ENCODE measurements at regions not wholly inside any gene's neighbourhood (a gene's known extent, or its start where the extent isn't known, plus 50 kb on each side); places are given as distances from the start of the nearest gene placed in this dataset.

DNA sequence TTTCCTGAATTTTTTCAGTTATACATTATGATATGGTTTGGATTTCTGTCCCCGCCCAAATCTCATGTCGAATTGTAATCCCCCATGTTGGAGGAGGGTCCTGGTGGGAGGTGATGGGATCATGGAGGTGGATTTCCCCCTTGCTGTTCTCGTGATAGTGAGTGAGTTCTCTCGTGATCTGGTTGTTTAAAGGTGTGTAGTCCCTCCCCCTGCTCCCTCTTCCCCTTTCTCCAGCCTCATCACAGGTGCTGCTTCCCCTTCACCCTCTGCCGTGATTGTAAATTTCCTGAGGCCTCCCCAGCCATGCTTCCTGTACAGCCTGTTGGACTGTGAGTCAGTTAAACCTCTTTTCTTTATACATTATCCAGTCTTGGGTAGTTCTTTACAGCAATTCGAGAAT lies 93.2 kb upstream of the HNRNPU start:
- DNase-seq: no peak
- no peaks in the 10 kb centered on the region for H3K36me3 ChIP-seq
- no peaks in the 10 kb centered on the region for H3K27me3 ChIP-seq
- no peak overlapping the region for H3K4me3 ChIP-seq
- no peaks in the 10 kb centered on the region for H3K4me1 ChIP-seq
- H3K27ac ChIP-seq: no peak overlapping the region
- intact Hi-C loops (cut with DNase I; ENCODE audit: low total_unique reads): no loop called here
- H3K9me3 ChIP-seq: no peaks in the 10 kb centered on the region
- TF ChIP-seq, protein P1, sequence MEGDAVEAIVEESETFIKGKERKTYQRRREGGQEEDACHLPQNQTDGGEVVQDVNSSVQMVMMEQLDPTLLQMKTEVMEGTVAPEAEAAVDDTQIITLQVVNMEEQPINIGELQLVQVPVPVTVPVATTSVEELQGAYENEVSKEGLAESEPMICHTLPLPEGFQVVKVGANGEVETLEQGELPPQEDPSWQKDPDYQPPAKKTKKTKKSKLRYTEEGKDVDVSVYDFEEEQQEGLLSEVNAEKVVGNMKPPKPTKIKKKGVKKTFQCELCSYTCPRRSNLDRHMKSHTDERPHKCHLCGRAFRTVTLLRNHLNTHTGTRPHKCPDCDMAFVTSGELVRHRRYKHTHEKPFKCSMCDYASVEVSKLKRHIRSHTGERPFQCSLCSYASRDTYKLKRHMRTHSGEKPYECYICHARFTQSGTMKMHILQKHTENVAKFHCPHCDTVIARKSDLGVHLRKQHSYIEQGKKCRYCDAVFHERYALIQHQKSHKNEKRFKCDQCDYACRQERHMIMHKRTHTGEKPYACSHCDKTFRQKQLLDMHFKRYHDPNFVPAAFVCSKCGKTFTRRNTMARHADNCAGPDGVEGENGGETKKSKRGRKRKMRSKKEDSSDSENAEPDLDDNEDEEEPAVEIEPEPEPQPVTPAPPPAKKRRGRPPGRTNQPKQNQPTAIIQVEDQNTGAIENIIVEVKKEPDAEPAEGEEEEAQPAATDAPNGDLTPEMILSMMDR (IDR thresholded peaks at IDR 0.05): no peak
- no peak for TF ChIP-seq POLR2A (IDR thresholded peaks at IDR 0.05)

DNA sequence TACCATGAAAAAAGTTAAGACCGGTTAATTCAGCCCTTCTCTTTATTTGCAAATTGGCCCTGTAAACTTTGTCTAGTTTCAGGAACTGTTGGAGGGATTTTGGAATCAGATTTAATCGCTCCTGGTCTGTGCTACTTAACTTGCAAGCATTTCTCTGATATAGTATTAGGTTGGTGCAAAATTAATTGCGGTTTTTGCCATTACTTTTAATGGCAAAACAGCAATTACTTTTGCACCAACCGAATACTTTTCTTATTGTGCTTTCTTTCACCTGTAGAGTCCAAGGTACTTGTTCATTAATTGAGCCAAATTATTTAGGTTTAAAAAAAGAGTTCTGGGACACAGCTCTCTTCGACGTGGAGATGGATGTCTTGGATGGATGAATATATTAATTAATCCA lies 92.8 kb upstream of the HNRNPU start:
- no peak overlapping the region for H3K27ac ChIP-seq
- DNase-seq: no peak
- intact Hi-C loops (cut with DNase I; ENCODE audit: low total_unique reads): no loop called here
- no peaks in the 10 kb centered on the region for H3K4me1 ChIP-seq
- H3K4me3 ChIP-seq: no peak overlapping the region
- TF ChIP-seq POLR2A (IDR thresholded peaks at IDR 0.05): no peak
- TF ChIP-seq, protein P1 (IDR thresholded peaks at IDR 0.05): no peak
- H3K9me3 ChIP-seq: no peaks in the 10 kb centered on the region
- H3K36me3 ChIP-seq: no peaks in the 10 kb centered on the region
- no peaks in the 10 kb centered on the region for H3K27me3 ChIP-seq

DNA sequence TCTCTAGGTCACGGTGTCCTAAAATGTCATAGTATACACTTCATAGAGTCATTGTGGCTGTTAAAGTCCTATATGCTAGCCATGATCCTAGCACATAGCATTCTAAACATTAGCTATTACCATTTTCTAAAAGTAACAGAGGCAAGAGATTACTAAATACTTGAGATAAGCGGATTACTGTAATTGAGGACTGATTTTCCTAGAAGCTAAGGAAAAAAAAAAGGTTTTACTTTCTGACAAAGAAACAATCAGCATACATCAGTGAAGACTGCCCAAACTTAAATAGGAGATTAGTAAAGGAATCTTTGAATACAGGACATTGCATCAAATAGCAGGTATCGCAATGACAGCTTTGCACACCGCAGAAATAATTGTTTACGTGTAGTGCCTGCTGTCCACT lies 91.3 kb upstream of the HNRNPU start:
- no peak overlapping the region for H3K4me3 ChIP-seq
- H3K27ac ChIP-seq: no peak overlapping the region
- H3K27me3 ChIP-seq: no peaks in the 10 kb centered on the region
- intact Hi-C loops (cut with DNase I; ENCODE audit: low total_unique reads): no loop called here
- no peaks in the 10 kb centered on the region for H3K4me1 ChIP-seq
- TF ChIP-seq POLR2A (IDR thresholded peaks at IDR 0.05): no peak
- TF ChIP-seq, protein P1 (IDR thresholded peaks at IDR 0.05): no peak
- H3K9me3 ChIP-seq: no peaks in the 10 kb centered on the region
- H3K36me3 ChIP-seq: no peaks in the 10 kb centered on the region
- no peak for DNase-seq

DNA sequence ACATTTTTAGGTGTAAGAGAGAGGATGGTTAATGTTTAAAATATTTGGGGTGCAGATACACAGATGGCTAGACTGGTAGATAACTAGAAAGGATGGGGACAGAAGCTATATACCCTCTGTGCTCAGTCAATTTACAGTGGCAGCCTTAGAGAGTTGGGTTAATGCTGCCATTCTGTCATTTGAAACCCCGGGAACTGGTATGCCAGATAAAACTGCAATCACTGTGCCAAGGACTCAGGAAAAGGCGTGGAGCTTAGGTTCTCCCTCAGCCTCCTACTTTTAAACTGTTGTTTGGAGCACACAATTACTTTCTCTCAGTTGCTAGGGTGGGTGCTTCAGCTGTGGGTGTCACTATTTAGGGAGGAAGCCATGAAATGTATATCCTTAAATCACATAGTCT lies 90.0 kb upstream of the HNRNPU start:
- TF ChIP-seq, protein P1 (IDR thresholded peaks at IDR 0.05): no peak
- TF ChIP-seq POLR2A (IDR thresholded peaks at IDR 0.05): no peak
- no peak overlapping the region for H3K4me3 ChIP-seq
- no peak overlapping the region for H3K27ac ChIP-seq
- H3K9me3 ChIP-seq: no peaks in the 10 kb centered on the region
- H3K36me3 ChIP-seq: no peaks in the 10 kb centered on the region
- no peaks in the 10 kb centered on the region for H3K4me1 ChIP-seq
- H3K27me3 ChIP-seq: no peaks in the 10 kb centered on the region
- intact Hi-C loops (cut with DNase I; ENCODE audit: low total_unique reads): no loop called here
- no peak for DNase-seq

DNA sequence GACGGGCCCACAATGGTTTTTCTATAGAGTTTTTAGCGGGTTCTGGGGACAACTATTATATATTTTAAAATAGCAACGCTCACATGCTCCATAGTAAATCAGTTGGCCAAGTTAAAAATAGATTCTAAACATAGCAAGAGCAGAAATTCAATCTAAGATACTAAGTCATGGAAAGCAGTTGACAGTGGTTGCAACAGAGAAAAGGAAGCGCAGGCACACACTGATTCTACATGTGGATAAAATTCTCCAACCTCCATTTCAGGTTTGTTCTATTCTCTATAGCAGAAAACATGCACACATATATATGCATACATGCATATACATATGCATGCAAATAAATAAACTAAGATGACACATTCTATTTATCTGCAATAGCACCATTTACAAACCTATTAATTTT lies 89.6 kb upstream of the HNRNPU start:
- Histone ChIP-seq H3K4me3 (no peak overlapping the region), H3K27me3 (no peaks in the 10 kb centered on the region), H3K36me3 (no peaks in the 10 kb centered on the region), H3K27ac (no peak overlapping the region), H3K9me3 (no peaks in the 10 kb centered on the region), H3K4me1 (no peaks in the 10 kb centered on the region)
- no peak for DNase-seq
- TF ChIP-seq, protein P1 (IDR thresholded peaks at IDR 0.05): no peak
- no peak for TF ChIP-seq POLR2A (IDR thresholded peaks at IDR 0.05)
- intact Hi-C loops (cut with DNase I; ENCODE audit: low total_unique reads): no loop called here
